H1 (cell line): ENCODE measurements at regions not wholly inside any gene's neighbourhood (a gene's known extent, or its start where the extent isn't known, plus 50 kb on each side); places are given as distances from the start of the nearest gene placed in this dataset.

Experiments used
- CHD7 ChIP-seq: fragments of 300-600 bp; sonication (generic); IDR thresholded peaks from 2 replicates; pipeline ENCODE4 v1.7.1; 2012; ENCODE audit warnings: low read length, moderate library complexity, mild to moderate bottlenecking, inconsistent platforms; ENCODE audit not compliant: insufficient replicate concordance
- EZH2 ChIP-seq: fragments of 200-600 bp; sonication (generic); IDR thresholded peaks from 2 replicates; pipeline ENCODE4 v1.7.1; 2012; ENCODE audit warnings: low read depth, mild to moderate bottlenecking, moderate library complexity, low read length, inconsistent platforms; ENCODE audit not compliant: severe bottlenecking
- HDAC6 ChIP-seq: IDR thresholded peaks from one replicate; pipeline ENCODE4 v1.7.1; 2012; ENCODE audit warnings: low read depth, mild to moderate bottlenecking, inconsistent platforms, low read length, moderate library complexity
- PHF8 ChIP-seq: fragments of 200-600 bp; sonication (generic); conservative IDR thresholded peaks from 2 replicates; pipeline ENCODE4 v1.7.1; 2012; ENCODE audit warnings: low read depth, mild to moderate bottlenecking, inconsistent platforms, low read length, moderate library complexity
- RFX5 ChIP-seq: IDR thresholded peaks from 2 replicates; pipeline ENCODE4 v1.6.1; 2011; ENCODE audit warnings: low read depth, low read length, improper control_type of control experiment, borderline replicate concordance
- SUZ12 ChIP-seq: fragments of 200-600 bp; sonication (generic); IDR thresholded peaks from 2 replicates; pipeline ENCODE4 v1.6.1; 2012; ENCODE audit warnings: mild to moderate bottlenecking, inconsistent platforms, low read length, moderate library complexity, mixed read lengths
- TAF1 ChIP-seq: IDR thresholded peaks from 2 replicates; pipeline ENCODE4 v1.6.1; 2011; ENCODE audit warnings: mild to moderate bottlenecking, low read depth, low read length
- USF2 ChIP-seq: IDR thresholded peaks from 2 replicates; pipeline ENCODE4 v1.6.1; 2011; ENCODE audit warnings: low read length, improper control_type of control experiment

- no peak for TF ChIP-seq CHD7
- no peak for TF ChIP-seq RFX5
- TF ChIP-seq USF2, result no peak
- no peak for TF ChIP-seq PHF8
- no peak for TF ChIP-seq HDAC6
- no peak for TF ChIP-seq TAF1
- TF ChIP-seq EZH2, result no peak
- TF ChIP-seq SUZ12, result no peak
Measured at GRCh38 chr13:111420113-111420876, 99.9 kb downstream of the TEX29 start (continued).
